ENCODE measurements at regions not wholly inside any gene's neighbourhood (a gene's known extent, or its start where the extent isn't known, plus 50 kb on each side); places are given as distances from the start of the nearest gene placed in this dataset.
A peak's percentile ranks its signal among the peaks of the same experiment; 100 is the strongest.

DNA sequence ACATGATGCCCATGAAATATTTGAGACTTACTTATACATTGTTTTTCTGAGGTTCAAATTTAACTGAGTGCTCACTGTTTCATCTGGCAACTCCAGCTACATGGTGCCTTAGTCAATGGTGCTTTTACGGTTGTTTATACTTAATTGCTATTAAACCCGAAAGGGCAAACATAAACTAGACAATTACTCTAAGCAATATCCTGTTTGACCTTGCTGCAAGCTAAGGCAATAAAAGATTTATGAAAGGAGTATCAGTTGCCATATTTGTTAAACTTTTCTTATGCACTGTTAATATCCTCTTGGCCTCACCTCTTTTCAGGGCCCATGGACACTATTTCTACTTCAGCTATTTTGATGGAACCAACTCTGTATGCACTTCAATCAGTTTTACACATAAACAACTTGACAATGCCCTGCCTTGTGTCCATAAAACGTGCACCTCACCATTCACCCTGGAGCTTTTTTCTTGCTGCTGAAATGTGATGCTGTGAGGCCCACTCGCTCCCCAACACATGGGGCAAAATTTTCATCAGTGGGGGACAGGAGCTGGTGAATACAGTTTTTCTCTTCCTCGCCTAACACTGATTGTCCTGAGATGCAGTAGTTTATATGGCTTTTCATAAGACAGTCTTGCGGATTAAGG, 64.1 kb upstream of the HIF1A start:
- H3K4me3 ChIP-seq, result no peak overlapping the region
- H3K27me3 ChIP-seq, result no peaks in the 10 kb centered on the region
- no peaks in the 10 kb centered on the region for H3K9me3 ChIP-seq
- intact Hi-C loops (cut with DNase I), result no loop called here
- whole genome bisulfite sequencing, 2 donors, result 83% methylated on average over 6 of the region's 6 CpGs
- DNase-seq (no peak), ATAC-seq (no peak), FAIRE-seq (no peak)
- H3K4me1 ChIP-seq, result peaks cover 0 to 4% (median 0%) of the 10 kb centered on the region in 3 donors
- no peak overlapping the region for H3K27ac ChIP-seq
- TF ChIP-seq, protein P1, sequence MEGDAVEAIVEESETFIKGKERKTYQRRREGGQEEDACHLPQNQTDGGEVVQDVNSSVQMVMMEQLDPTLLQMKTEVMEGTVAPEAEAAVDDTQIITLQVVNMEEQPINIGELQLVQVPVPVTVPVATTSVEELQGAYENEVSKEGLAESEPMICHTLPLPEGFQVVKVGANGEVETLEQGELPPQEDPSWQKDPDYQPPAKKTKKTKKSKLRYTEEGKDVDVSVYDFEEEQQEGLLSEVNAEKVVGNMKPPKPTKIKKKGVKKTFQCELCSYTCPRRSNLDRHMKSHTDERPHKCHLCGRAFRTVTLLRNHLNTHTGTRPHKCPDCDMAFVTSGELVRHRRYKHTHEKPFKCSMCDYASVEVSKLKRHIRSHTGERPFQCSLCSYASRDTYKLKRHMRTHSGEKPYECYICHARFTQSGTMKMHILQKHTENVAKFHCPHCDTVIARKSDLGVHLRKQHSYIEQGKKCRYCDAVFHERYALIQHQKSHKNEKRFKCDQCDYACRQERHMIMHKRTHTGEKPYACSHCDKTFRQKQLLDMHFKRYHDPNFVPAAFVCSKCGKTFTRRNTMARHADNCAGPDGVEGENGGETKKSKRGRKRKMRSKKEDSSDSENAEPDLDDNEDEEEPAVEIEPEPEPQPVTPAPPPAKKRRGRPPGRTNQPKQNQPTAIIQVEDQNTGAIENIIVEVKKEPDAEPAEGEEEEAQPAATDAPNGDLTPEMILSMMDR (IDR thresholded peaks at IDR 0.05), result no peak
- no peaks in the 10 kb centered on the region for H3K36me3 ChIP-seq

DNA sequence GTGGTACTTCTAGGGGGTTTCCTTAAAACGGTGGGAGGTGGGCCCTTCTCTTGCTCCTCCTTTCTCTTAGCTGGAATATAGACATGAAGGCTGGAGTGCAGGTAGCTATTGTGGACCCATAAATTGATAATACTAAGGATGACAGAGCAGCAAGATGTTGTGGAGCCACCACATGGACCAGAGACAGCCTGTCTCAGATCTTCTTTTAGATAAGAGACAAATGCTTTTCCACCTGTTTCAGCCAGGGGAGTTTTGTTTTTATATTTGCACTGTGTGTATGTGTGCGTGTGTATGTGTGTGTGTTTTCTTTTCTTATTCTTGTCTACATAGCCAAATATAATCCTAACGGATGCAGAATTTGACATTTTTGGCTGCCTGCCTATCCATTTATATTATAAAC, 62.9 kb upstream of the HIF1A start:
- no peaks in the 10 kb centered on the region for H3K27me3 ChIP-seq
- H3K4me3 ChIP-seq, result no peak overlapping the region
- DNase-seq (no peak), FAIRE-seq (no peak), ATAC-seq (no peak)
- no peaks in the 10 kb centered on the region for H3K36me3 ChIP-seq
- H3K27ac ChIP-seq, result no peak overlapping the region
- H3K9me3 ChIP-seq, result no peaks in the 10 kb centered on the region
- H3K4me1 ChIP-seq, result peaks cover 0 to 4% (median 0%) of the 10 kb centered on the region in 3 donors
- TF ChIP-seq, protein P1 (IDR thresholded peaks at IDR 0.05), result no peak
- WGBS, 2 donors, result 65 to 66% methylated on average over 3 of the region's 3 CpGs
- intact Hi-C loops (cut with DNase I), result no loop called here

DNA sequence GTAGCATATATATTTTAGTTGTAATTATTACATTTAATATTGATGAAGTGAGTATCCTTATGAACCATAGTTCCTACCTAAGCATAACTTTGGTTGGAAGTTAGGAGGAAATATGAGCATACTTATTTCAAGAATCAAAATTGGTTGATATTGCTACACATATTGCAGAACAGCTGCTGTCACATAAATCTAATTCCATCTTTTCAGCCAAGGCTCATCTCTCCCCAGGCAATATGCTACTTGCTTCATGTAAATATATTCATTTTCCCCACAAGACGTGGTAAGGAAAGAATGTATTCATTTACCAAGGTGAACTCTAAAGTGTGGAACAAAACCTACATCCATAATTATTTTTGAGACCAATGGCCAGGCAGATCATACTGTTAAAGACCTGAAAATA, 62.5 kb upstream of the HIF1A start:
- FAIRE-seq (no peak), ATAC-seq (no peak), DNase-seq (no peak)
- Histone ChIP-seq H3K27ac (no peak overlapping the region), H3K36me3 (no peaks in the 10 kb centered on the region), H3K4me1 (peaks cover 0 to 4% (median 0%) of the 10 kb centered on the region in 3 donors), H3K27me3 (no peaks in the 10 kb centered on the region), H3K9me3 (no peaks in the 10 kb centered on the region), H3K4me3 (no peak overlapping the region)
- intact Hi-C loops (cut with DNase I), result no loop called here
- WGBS, 2 donors, result 86 to 87% methylated on average over 1 of the region's 1 CpG
- TF ChIP-seq, protein P1 (IDR thresholded peaks at IDR 0.05), result no peak

DNA sequence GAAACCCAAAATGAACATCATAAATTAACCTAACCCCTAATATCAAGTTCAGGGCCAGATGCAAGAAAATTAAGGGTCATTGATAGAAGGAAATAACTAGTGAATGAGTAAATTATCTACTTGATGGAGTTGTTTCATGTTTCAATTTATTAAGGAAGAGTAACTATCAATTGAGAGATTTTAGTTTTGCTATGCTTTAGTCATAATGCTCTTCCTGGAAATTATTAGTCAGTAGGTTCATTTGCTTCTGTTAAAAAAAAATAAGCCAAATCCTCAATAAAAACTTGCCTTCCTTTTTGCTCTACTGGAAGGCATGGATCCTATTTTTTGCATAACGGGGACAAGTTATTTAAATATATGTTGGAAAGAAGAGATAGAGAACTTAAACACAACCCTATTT, 59.0 kb upstream of the HIF1A start:
- no peak overlapping the region for H3K4me3 ChIP-seq
- no peaks in the 10 kb centered on the region for H3K27me3 ChIP-seq
- WGBS, 2 donors, result 91 to 97% methylated on average over 1 of the region's 1 CpG
- FAIRE-seq (no peak), ATAC-seq (no peak), DNase-seq (no peak)
- H3K9me3 ChIP-seq, result no peaks in the 10 kb centered on the region
- no peaks in the 10 kb centered on the region for H3K36me3 ChIP-seq
- peaks cover 0 to 4% (median 0%) of the 10 kb centered on the region in 3 donors for H3K4me1 ChIP-seq
- intact Hi-C loops (cut with DNase I), result no loop called here
- TF ChIP-seq, protein P1 (IDR thresholded peaks at IDR 0.05), result no peak
- no peak overlapping the region for H3K27ac ChIP-seq

DNA sequence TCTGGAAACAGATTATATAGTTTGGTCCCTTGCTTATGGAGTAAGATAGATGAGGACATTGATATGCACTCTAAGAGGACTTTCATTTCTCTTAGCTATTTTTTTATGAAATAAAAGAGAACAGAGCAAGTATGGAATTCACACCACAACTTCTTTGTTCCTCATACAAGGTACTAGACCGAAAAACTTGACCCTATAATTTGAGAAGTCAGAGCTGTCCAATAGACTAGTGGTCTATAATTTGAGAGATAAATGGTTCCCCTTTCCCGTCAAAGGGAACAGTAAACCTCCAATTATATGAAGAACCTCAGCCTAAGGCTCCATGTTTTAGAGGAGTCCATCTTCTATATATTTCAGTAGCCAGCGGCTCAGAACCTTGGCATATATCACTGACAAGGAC, 58.5 kb upstream of the HIF1A start:
- no peaks in the 10 kb centered on the region for H3K27me3 ChIP-seq
- intact Hi-C loops (cut with DNase I), result no loop called here
- ATAC-seq (peak in 1 of 4 donors; percentile 40), FAIRE-seq (no peak), DNase-seq (no peak)
- no peak overlapping the region for H3K4me3 ChIP-seq
- TF ChIP-seq, protein P1 (IDR thresholded peaks at IDR 0.05), result no peak
- peaks cover 0 to 4% (median 0%) of the 10 kb centered on the region in 3 donors for H3K4me1 ChIP-seq
- WGBS, 2 donors, result 88 to 94% methylated on average over 3 of the region's 3 CpGs
- H3K36me3 ChIP-seq, result no peaks in the 10 kb centered on the region
- H3K9me3 ChIP-seq, result no peaks in the 10 kb centered on the region
- no peak overlapping the region for H3K27ac ChIP-seq

All from pancreas (tissue), 10 donors.